K562 (cell line): ENCODE measurements at regions not wholly inside any gene's neighbourhood (a gene's known extent, or its start where the extent isn't known, plus 50 kb on each side); places are given as distances from the start of the nearest gene placed in this dataset.

Experiments used
- ATAC-seq: fragments of 200-7000 bp; cut with Tn5 transposase; 3 replicates; pipeline ENCODE4 v1.9.1; 2020; ENCODE audit warnings: moderate library complexity
- BruUV-seq: library from RNA; stranded (reverse); fragments of 400-500 nt; replicated peaks from 2 replicates; lab custom pipeline; 2021; lab: Mats Ljungman, UMichigan
- CTCF ChIA-PET: fragments of 300-600 bp; formaldehyde crosslinking; extraction: SDS; loops from one replicate; lab custom pipeline; 2021; ENCODE audit warnings: low intra/inter-chr PET ratio; lab: Yijun Ruan, JAX
- POLR2A ChIA-PET: fragments of 300-600, 350-650 bp; sonication (Branson Sonifier 250); formaldehyde crosslinking; extraction: SDS; loops from one replicate; lab custom pipeline; 2021; ENCODE audit warnings: antibody characterized with exemption, inconsistent platforms; lab: Yijun Ruan, JAX
- DNase-seq, 4 experiments: peaks; one replicate each; pipeline versions ENCODE4 v3.0.0 to v3.0.0-alpha.2; 2011 to 2018; ENCODE audit warnings: low spot score in 3 of 4, mixed read lengths in 3 of 4; ENCODE audit errors: extremely low read depth in 1 of 4
- FAIRE-seq: peaks from 2 replicates; lab custom pipeline; 2011; peaks lifted over from hg19 to GRCh38; lab: Jason Lieb, UNC
- H2AFZ ChIP-seq: 2 replicates; pipeline ENCODE4 v1.6.0; 2011; ENCODE audit warnings: low read depth, low read length, control low read depth, inconsistent platforms
- H3K27ac ChIP-seq: fragments of 200-600 bp; 3 replicates; pipeline ENCODE4 v1.8.0; 2011; ENCODE audit warnings: low read depth, mild to moderate bottlenecking, control low read depth, inconsistent platforms, low read length, moderate library complexity, mixed read lengths; ENCODE audit errors: extremely low read depth
- H3K27me3 ChIP-seq, 2 experiments: fragments of 300-600 bp in 1 of 2; 2 replicates in 1 of 2; 3 replicates in 1 of 2; pipeline versions ENCODE4 v1.6.0 to v1.8.0; 2011; ENCODE audit warnings: inconsistent platforms in 2 of 2, low read length in 2 of 2, mild to moderate bottlenecking in 1 of 2, mixed read lengths in 1 of 2, moderate library complexity in 1 of 2; ENCODE audit not compliant: control insufficient read depth in 2 of 2, insufficient read depth in 2 of 2
- H3K36me3 ChIP-seq: fragments of 300-600 bp; 3 replicates; pipeline ENCODE4 v1.8.0; 2011; ENCODE audit warnings: mild to moderate bottlenecking, low read length, inconsistent platforms; ENCODE audit not compliant: control insufficient read depth, insufficient read depth
- H3K4me1 ChIP-seq, 2 experiments: fragments of 200-600 bp in 1 of 2; replicated peaks in 1 of 2; 2 replicates in 1 of 2; 3 replicates in 1 of 2; pipeline versions ENCODE4 v1.5.1 to v1.8.0; 2011; ENCODE audit warnings: inconsistent platforms in 2 of 2, low read length in 2 of 2, mild to moderate bottlenecking in 1 of 2, mixed read lengths in 1 of 2, moderate library complexity in 1 of 2; ENCODE audit not compliant: control insufficient read depth in 2 of 2, insufficient read depth in 2 of 2
- H3K4me2 ChIP-seq: 2 replicates; pipeline ENCODE4 v1.6.1; 2011; ENCODE audit warnings: low read length, control low read depth, inconsistent platforms, mixed read lengths; ENCODE audit not compliant: insufficient read depth
- H3K4me3 ChIP-seq: fragments of 200-600 bp; sonication (generic), shearing (Covaris generic); 2 replicates; pipeline ENCODE4 v1.5.1; 2016; ENCODE audit warnings: control low read depth, inconsistent platforms
- H3K79me2 ChIP-seq: fragments of 200-600 bp; 3 replicates; pipeline ENCODE4 v1.8.0; 2011; ENCODE audit warnings: low read length, inconsistent platforms; ENCODE audit not compliant: control insufficient read depth, insufficient read depth
- H3K9ac ChIP-seq, 2 experiments: 2 replicates each; pipeline versions ENCODE4 v1.6.0 to v1.6.1; 2011; ENCODE audit warnings: low read depth in 2 of 2, low read length in 2 of 2, control low read depth in 1 of 2, inconsistent platforms in 1 of 2, mild to moderate bottlenecking in 1 of 2, mixed read lengths in 1 of 2; ENCODE audit not compliant: insufficient read depth in 1 of 2
- H3K9me1 ChIP-seq: one replicate; pipeline ENCODE4 v1.6.0; 2011; ENCODE audit warnings: inconsistent platforms, mild to moderate bottlenecking, low read length, moderate library complexity; ENCODE audit not compliant: control insufficient read depth, insufficient read depth
- H3K9me3 ChIP-seq: replicated peaks from 2 replicates; pipeline ENCODE4 v1.5.1; 2011; ENCODE audit warnings: low read depth, low read length, inconsistent platforms; ENCODE audit not compliant: control insufficient read depth, insufficient read depth
- H4K20me1 ChIP-seq: replicated peaks from 2 replicates; pipeline ENCODE4 v1.6.1; 2011; ENCODE audit warnings: low read length, inconsistent platforms, mixed read lengths; ENCODE audit not compliant: control insufficient read depth, insufficient read depth
- BMI1 ChIP-seq: fragments of 150-350 bp; IDR thresholded peaks from 2 replicates; pipeline ENCODE4 v1.6.1; 2014; ENCODE audit warnings: low read length
- DDX20 ChIP-seq: fragments of 450-650 bp; IDR thresholded peaks from 2 replicates; pipeline ENCODE4 v1.6.1; 2016; ENCODE audit warnings: missing genetic modification characterization, low read depth, mild to moderate bottlenecking, missing compliant biosample characterization, moderate library complexity
- FOSL1 ChIP-seq: fragments of 200-800 bp; sonication (Bioruptor generic); conservative IDR thresholded peaks from 2 replicates; pipeline ENCODE4 v1.6.1; 2016; ENCODE audit warnings: missing genetic modification characterization, missing compliant biosample characterization
- GABPB2 ChIP-seq: fragments of 250-450 bp; sonication (Bioruptor Pico); conservative IDR thresholded peaks from 2 replicates; pipeline ENCODE4 v1.5.1; 2021; ENCODE audit warnings: mild to moderate bottlenecking
- GTF2A2 ChIP-seq: IDR thresholded peaks from 2 replicates; pipeline ENCODE4 v1.6.1; 2016; ENCODE audit warnings: mild to moderate bottlenecking, missing genetic modification characterization, missing compliant biosample characterization
- HLTF ChIP-seq: fragments of 450-650 bp; IDR thresholded peaks from 2 replicates; pipeline ENCODE4 v1.6.1; 2016
- NCOA4 ChIP-seq: fragments of 450-650 bp; IDR thresholded peaks from 2 replicates; pipeline ENCODE4 v1.6.1; 2018; ENCODE audit warnings: mild to moderate bottlenecking; ENCODE audit not compliant: partially characterized antibody
- PHB ChIP-seq: fragments of 250-450 bp; sonication (Bioruptor Pico); IDR thresholded peaks from 2 replicates; pipeline ENCODE4 v1.5.0; 2021
- RFX7 ChIP-seq: fragments of 250-450 bp; sonication (Bioruptor Pico); IDR thresholded peaks from 2 replicates; pipeline ENCODE4 v1.5.1; 2021; ENCODE audit warnings: mild to moderate bottlenecking
- STAT5B ChIP-seq: fragments of 250-450 bp; sonication (Bioruptor Pico); IDR thresholded peaks from 2 replicates; pipeline ENCODE4 v1.8.0; 2021; ENCODE audit warnings: mild to moderate bottlenecking, inconsistent platforms
- ZNF644 ChIP-seq: fragments of 200-800 bp; sonication (Bioruptor generic); IDR thresholded peaks from 2 replicates; pipeline ENCODE4 v1.6.1; 2016; ENCODE audit warnings: low read depth, missing genetic modification characterization, missing compliant biosample characterization
- WGBS: fragments of 100-300 bp; shearing (Covaris generic); methylation state at CpG from one replicate; pipeline ENCODE4 v1.1.6; 2016; ENCODE audit warnings: low coverage, mixed read lengths; ENCODE audit not compliant: insufficient coverage; ENCODE audit errors: missing lambda C conversion rate; 5-methylcytosine and 5-hydroxymethylcytosine counted together
- in situ Hi-C: fragments of 300-500 bp; cut with MboI; formaldehyde crosslinking; loops from 4 replicates; pipeline ENCODE4 v1.15.0; 2018; ENCODE audit warnings: inconsistent platforms, mixed read lengths
- intact Hi-C: fragments of 100-400 bp; cut with micrococcal nuclease; formaldehyde crosslinking; loops from 2 replicates; pipeline ENCODE4 v1.14.2; 2022
- TF ChIP-seq, protein P1 (sequence below): fragments of 200-400 bp; formaldehyde crosslinking; IDR thresholded peaks from 2 replicates; pipeline ENCODE4 v1.6.1; 2017; ENCODE audit warnings: mild to moderate bottlenecking, low read depth, low read length, moderate library complexity
- TF ChIP-seq, protein P2 (sequence below), 3 experiments: IDR thresholded peaks in 2 of 3; conservative IDR thresholded peaks in 1 of 3; 2 replicates each; pipeline ENCODE4 v1.5.1; 2011 to 2012; ENCODE audit warnings: low read length in 3 of 3, mild to moderate bottlenecking in 3 of 3, control low read depth in 2 of 3, improper control_type of control experiment in 1 of 3, inconsistent platforms in 1 of 3, low read depth in 1 of 3, mixed read lengths in 1 of 3, moderate library complexity in 1 of 3; ENCODE audit not compliant: insufficient read depth in 2 of 3
- TF ChIP-seq, protein P3 (sequence below): fragments of 450-650 bp; formaldehyde crosslinking; IDR thresholded peaks from 2 replicates; pipeline ENCODE4 v1.4.0; 2022; ENCODE audit warnings: missing genetic modification characterization
- TF ChIP-seq, protein P4 (sequence below): IDR thresholded peaks from 3 replicates; pipeline ENCODE4 v1.6.1; 2011; ENCODE audit warnings: borderline replicate concordance, mild to moderate bottlenecking; ENCODE audit not compliant: insufficient read length, insufficient read depth
- TF ChIP-seq, protein P5 (sequence below): fragments of 250-450 bp; sonication (Bioruptor Pico); IDR thresholded peaks from 2 replicates; pipeline ENCODE4 v1.8.0; 2022; ENCODE audit warnings: inconsistent platforms

DNA sequence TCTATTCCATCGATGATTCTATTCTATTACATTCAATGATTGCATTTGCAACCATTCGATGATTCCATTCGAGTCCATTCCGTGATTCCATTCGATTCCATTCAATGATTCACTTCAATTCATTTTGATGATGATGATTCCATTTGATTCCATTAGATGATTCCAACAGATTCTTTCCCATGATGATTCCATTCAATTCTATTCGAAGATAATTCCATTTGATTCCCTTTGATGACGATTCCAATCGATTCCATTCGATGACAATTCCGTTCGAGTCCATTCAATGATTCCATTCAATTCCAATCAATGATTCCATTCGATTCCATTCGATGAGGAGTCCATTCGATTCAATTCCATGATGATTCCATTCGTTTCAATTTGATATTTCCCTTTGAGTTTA is 1088.8 kb downstream of the RPIA start:
- Histone ChIP-seq H3K4me3 (no peak overlapping the region), H2AFZ (no peak overlapping the region), H3K36me3 (no peaks in the 10 kb centered on the region), H3K9me3 (peaks cover 4% of the 10 kb centered on the region), H3K27me3 (no peaks in the 10 kb centered on the region), H3K79me2 (no peaks in the 10 kb centered on the region), H3K9ac (no peak overlapping the region), H3K4me1 (no peaks in the 10 kb centered on the region), H3K27ac (no peak overlapping the region), H3K9me1 (no peaks in the 10 kb centered on the region), H3K4me2 (no peak overlapping the region), H4K20me1 (no peaks in the 10 kb centered on the region)
- no peak for FAIRE-seq
- DNase-seq = no peak
- BruUV-seq = no TSS peak
- WGBS = under 1% methylated on average over 15 of the region's 15 CpGs
- intact Hi-C loops (no loop called here), in situ Hi-C loops (loop anchor here (5.0 to 25.0 kb wide), 2 partner anchors 602 to 1632 kb away; no protein-coding TSS in a partner anchor)
- POLR2A ChIA-PET = no interaction called here
- ATAC-seq = no peak
- CTCF ChIA-PET = no interaction called here
- TF ChIP-seq, protein P1, sequence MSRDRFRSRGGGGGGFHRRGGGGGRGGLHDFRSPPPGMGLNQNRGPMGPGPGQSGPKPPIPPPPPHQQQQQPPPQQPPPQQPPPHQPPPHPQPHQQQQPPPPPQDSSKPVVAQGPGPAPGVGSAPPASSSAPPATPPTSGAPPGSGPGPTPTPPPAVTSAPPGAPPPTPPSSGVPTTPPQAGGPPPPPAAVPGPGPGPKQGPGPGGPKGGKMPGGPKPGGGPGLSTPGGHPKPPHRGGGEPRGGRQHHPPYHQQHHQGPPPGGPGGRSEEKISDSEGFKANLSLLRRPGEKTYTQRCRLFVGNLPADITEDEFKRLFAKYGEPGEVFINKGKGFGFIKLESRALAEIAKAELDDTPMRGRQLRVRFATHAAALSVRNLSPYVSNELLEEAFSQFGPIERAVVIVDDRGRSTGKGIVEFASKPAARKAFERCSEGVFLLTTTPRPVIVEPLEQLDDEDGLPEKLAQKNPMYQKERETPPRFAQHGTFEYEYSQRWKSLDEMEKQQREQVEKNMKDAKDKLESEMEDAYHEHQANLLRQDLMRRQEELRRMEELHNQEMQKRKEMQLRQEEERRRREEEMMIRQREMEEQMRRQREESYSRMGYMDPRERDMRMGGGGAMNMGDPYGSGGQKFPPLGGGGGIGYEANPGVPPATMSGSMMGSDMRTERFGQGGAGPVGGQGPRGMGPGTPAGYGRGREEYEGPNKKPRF = no peak
- TF ChIP-seq ZNF644 (tag) = no peak
- no peak for TF ChIP-seq STAT5B
- TF ChIP-seq, protein P2, sequence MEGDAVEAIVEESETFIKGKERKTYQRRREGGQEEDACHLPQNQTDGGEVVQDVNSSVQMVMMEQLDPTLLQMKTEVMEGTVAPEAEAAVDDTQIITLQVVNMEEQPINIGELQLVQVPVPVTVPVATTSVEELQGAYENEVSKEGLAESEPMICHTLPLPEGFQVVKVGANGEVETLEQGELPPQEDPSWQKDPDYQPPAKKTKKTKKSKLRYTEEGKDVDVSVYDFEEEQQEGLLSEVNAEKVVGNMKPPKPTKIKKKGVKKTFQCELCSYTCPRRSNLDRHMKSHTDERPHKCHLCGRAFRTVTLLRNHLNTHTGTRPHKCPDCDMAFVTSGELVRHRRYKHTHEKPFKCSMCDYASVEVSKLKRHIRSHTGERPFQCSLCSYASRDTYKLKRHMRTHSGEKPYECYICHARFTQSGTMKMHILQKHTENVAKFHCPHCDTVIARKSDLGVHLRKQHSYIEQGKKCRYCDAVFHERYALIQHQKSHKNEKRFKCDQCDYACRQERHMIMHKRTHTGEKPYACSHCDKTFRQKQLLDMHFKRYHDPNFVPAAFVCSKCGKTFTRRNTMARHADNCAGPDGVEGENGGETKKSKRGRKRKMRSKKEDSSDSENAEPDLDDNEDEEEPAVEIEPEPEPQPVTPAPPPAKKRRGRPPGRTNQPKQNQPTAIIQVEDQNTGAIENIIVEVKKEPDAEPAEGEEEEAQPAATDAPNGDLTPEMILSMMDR (IDR thresholded peaks at IDR 0.05 in 2 of 3, conservative IDR thresholded peaks at IDR 0.05 in 1 of 3; ENCODE audit: insufficient read depth in 2 of 3, low read depth in 1 of 3, low read length in 3 of 3) = no peak
- no peak for TF ChIP-seq FOSL1 (tag)
- TF ChIP-seq BMI1 = no peak
- TF ChIP-seq NCOA4 = no peak
- TF ChIP-seq PHB (CRISPR knock-in tag) = no peak
- no peak for TF ChIP-seq DDX20 (tag)
- TF ChIP-seq, protein P3, sequence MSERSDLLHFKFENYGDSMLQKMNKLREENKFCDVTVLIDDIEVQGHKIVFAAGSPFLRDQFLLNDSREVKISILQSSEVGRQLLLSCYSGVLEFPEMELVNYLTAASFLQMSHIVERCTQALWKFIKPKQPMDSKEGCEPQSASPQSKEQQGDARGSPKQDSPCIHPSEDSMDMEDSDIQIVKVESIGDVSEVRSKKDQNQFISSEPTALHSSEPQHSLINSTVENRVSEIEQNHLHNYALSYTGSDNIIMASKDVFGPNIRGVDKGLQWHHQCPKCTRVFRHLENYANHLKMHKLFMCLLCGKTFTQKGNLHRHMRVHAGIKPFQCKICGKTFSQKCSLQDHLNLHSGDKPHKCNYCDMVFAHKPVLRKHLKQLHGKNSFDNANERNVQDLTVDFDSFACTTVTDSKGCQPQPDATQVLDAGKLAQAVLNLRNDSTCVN (CRISPR knock-in tag) = no peak
- TF ChIP-seq GABPB2 = no peak
- TF ChIP-seq GTF2A2 (tag) = no peak
- no peak for TF ChIP-seq HLTF
- TF ChIP-seq, protein P4, sequence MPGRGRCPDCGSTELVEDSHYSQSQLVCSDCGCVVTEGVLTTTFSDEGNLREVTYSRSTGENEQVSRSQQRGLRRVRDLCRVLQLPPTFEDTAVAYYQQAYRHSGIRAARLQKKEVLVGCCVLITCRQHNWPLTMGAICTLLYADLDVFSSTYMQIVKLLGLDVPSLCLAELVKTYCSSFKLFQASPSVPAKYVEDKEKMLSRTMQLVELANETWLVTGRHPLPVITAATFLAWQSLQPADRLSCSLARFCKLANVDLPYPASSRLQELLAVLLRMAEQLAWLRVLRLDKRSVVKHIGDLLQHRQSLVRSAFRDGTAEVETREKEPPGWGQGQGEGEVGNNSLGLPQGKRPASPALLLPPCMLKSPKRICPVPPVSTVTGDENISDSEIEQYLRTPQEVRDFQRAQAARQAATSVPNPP = no peak
- TF ChIP-seq, protein P5, sequence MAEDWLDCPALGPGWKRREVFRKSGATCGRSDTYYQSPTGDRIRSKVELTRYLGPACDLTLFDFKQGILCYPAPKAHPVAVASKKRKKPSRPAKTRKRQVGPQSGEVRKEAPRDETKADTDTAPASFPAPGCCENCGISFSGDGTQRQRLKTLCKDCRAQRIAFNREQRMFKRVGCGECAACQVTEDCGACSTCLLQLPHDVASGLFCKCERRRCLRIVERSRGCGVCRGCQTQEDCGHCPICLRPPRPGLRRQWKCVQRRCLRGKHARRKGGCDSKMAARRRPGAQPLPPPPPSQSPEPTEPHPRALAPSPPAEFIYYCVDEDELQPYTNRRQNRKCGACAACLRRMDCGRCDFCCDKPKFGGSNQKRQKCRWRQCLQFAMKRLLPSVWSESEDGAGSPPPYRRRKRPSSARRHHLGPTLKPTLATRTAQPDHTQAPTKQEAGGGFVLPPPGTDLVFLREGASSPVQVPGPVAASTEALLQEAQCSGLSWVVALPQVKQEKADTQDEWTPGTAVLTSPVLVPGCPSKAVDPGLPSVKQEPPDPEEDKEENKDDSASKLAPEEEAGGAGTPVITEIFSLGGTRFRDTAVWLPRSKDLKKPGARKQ (CRISPR knock-in tag) = no peak
- no peak for TF ChIP-seq RFX7 (CRISPR knock-in tag)
